SK-N-SH (cell line): ENCODE measurements at regions not wholly inside any gene's neighbourhood (a gene's known extent, or its start where the extent isn't known, plus 50 kb on each side); places are given as distances from the start of the nearest gene placed in this dataset.

Source experiments
- CTCF ChIA-PET: fragments of 300-600, 350-600 bp; formaldehyde crosslinking; extraction: SDS; loops from one replicate; lab custom pipeline; 2021; lab: Yijun Ruan, JAX
- POLR2A ChIA-PET: fragments of 350-600 bp; sonication (Branson Sonifier 250); formaldehyde crosslinking; extraction: SDS; loops from one replicate; lab custom pipeline; 2020; ENCODE audit warnings: antibody characterized with exemption, inconsistent platforms; lab: Yijun Ruan, JAX
- DNase-seq: peaks from one replicate; pipeline ENCODE4 v3.0.0; 2012
- H2AFZ ChIP-seq: fragments of 200-600 bp; sonication (generic); 2 replicates; pipeline ENCODE4 v1.8.1; 2016; ENCODE audit warnings: antibody characterized with exemption, mild to moderate bottlenecking, low read depth
- H3F3A ChIP-seq: fragments of 200-600 bp; sonication (generic); replicated peaks from 2 replicates; pipeline ENCODE3; 2016; ENCODE audit warnings: antibody characterized with exemption, mild to moderate bottlenecking; ENCODE audit not compliant: insufficient read depth
- H3K27ac ChIP-seq, 2 experiments: fragments of 200-500 bp in 1 of 2; fragments of 200-600 bp in 1 of 2; sonication (Bioruptor generic) in 1 of 2; sonication (generic), shearing (Covaris generic) in 1 of 2; 2 replicates each; pipeline versions ENCODE4 v1.5.1 to v1.6.1; 2014 to 2016; ENCODE audit warnings: low read depth in 2 of 2, inconsistent platforms in 1 of 2, low read length in 1 of 2, mild to moderate bottlenecking in 1 of 2, mixed read lengths in 1 of 2
- H3K27me3 ChIP-seq: fragments of 200-600 bp; sonication (generic), shearing (Covaris generic); 2 replicates; pipeline ENCODE4 v1.6.1; 2016; ENCODE audit warnings: mixed run types; ENCODE audit not compliant: insufficient read depth
- H3K36me3 ChIP-seq, 2 experiments: fragments of 200-500 bp in 1 of 2; fragments of 200-600 bp in 1 of 2; sonication (Bioruptor generic) in 1 of 2; sonication (generic) in 1 of 2; replicated peaks in 1 of 2; 2 replicates each; pipeline versions ENCODE3 to v1.5.1; 2014 to 2016; ENCODE audit warnings: low read length in 1 of 2, mild to moderate bottlenecking in 1 of 2; ENCODE audit not compliant: insufficient read depth in 2 of 2, control insufficient read depth in 1 of 2
- H3K4me1 ChIP-seq, 2 experiments: fragments of 200-500 bp in 1 of 2; fragments of 200-600 bp in 1 of 2; sonication (Bioruptor generic) in 1 of 2; sonication (generic), shearing (Covaris generic) in 1 of 2; 2 replicates each; pipeline versions ENCODE4 v1.5.1 to v1.6.1; 2014 to 2016; ENCODE audit warnings: low read depth in 1 of 2, low read length in 1 of 2, mixed run types in 1 of 2; ENCODE audit not compliant: insufficient read depth in 2 of 2, control insufficient read depth in 1 of 2
- H3K4me2 ChIP-seq: fragments of 200-600 bp; sonication (generic), shearing (Covaris generic); 2 replicates; pipeline ENCODE4 v1.6.1; 2017; ENCODE audit warnings: mixed run types
- H3K4me3 ChIP-seq, 2 experiments: fragments of 200-500 bp in 1 of 2; fragments of 200-600 bp in 1 of 2; sonication (Bioruptor generic) in 1 of 2; sonication (generic), shearing (Covaris generic) in 1 of 2; 2 replicates each; pipeline versions ENCODE4 v1.5.1 to v1.8.1; 2014 to 2016; ENCODE audit warnings: low read depth in 2 of 2, inconsistent platforms in 1 of 2, low read length in 1 of 2, mild to moderate bottlenecking in 1 of 2, mixed read lengths in 1 of 2, moderate library complexity in 1 of 2
- H3K79me2 ChIP-seq: fragments of 200-600 bp; sonication (generic); 2 replicates; pipeline ENCODE4 v1.8.1; 2017; ENCODE audit warnings: mild to moderate bottlenecking; ENCODE audit not compliant: insufficient read depth
- H3K9ac ChIP-seq: fragments of 200-600 bp; sonication (generic); 2 replicates; pipeline ENCODE4 v1.6.1; 2017; ENCODE audit warnings: mixed run types
- H3K9me2 ChIP-seq: fragments of 200-600 bp; sonication (generic); 2 replicates; pipeline ENCODE4 v1.6.1; 2017; ENCODE audit warnings: mixed run types
- H3K9me3 ChIP-seq: fragments of 200-600 bp; sonication (generic); 2 replicates; pipeline ENCODE4 v1.6.1; 2017; ENCODE audit warnings: mixed run types, mild to moderate bottlenecking, moderate library complexity
- H4K20me1 ChIP-seq: fragments of 200-600 bp; sonication (generic); 2 replicates; pipeline ENCODE4 v1.6.1; 2017; ENCODE audit warnings: mild to moderate bottlenecking, mixed run types; ENCODE audit not compliant: insufficient read depth
- FOSL2 ChIP-seq: IDR thresholded peaks from 2 replicates; pipeline ENCODE4 v1.4.0; 2012; ENCODE audit warnings: low read depth, mild to moderate bottlenecking, moderate library complexity, borderline replicate concordance
- GABPA ChIP-seq: IDR thresholded peaks from 2 replicates; pipeline ENCODE4 v1.4.0; 2012; ENCODE audit warnings: low read depth, mild to moderate bottlenecking
- JUND ChIP-seq: IDR thresholded peaks from 2 replicates; pipeline ENCODE4 v1.4.0; 2012
- MEF2A ChIP-seq: IDR thresholded peaks from 2 replicates; pipeline ENCODE4 v1.4.0; 2012; ENCODE audit warnings: low read depth, borderline replicate concordance
- NRF1 ChIP-seq: IDR thresholded peaks from 2 replicates; pipeline ENCODE4 v1.6.1; 2012; ENCODE audit warnings: low read depth, mild to moderate bottlenecking, low read length
- RCOR1 ChIP-seq: fragments of 150-350 bp; IDR thresholded peaks from 2 replicates; pipeline ENCODE4 v1.6.1; 2017; ENCODE audit warnings: antibody characterized with exemption, low read length
- RXRA ChIP-seq: IDR thresholded peaks from 2 replicates; pipeline ENCODE4 v1.4.0; 2012; ENCODE audit warnings: low read depth, mild to moderate bottlenecking, borderline replicate concordance
- TAF1 ChIP-seq: IDR thresholded peaks from 2 replicates; pipeline ENCODE4 v1.6.1; 2012; ENCODE audit warnings: low read depth, mild to moderate bottlenecking, low read length, moderate library complexity, borderline replicate concordance
- TEAD4 ChIP-seq: IDR thresholded peaks from 2 replicates; pipeline ENCODE4 v1.4.0; 2012; ENCODE audit warnings: mild to moderate bottlenecking, borderline replicate concordance; ENCODE audit not compliant: insufficient read depth
- USF1 ChIP-seq: IDR thresholded peaks from 2 replicates; pipeline ENCODE4 v1.4.0; 2012; ENCODE audit warnings: low read depth, borderline replicate concordance
- WGBS: methylation state at CpG from one replicate; pipeline ENCODE4 v1.1.6; 2017; ENCODE audit warnings: low lambda C conversion rate; 5-methylcytosine and 5-hydroxymethylcytosine counted together
- TF ChIP-seq, protein P1 (sequence below): fragments of 150-350 bp; IDR thresholded peaks from 2 replicates; pipeline ENCODE4 v1.6.1; 2016; ENCODE audit warnings: mild to moderate bottlenecking, low read depth, low read length
- TF ChIP-seq, protein P2 (sequence below): IDR thresholded peaks from 2 replicates; pipeline ENCODE4 v1.4.0; 2012; ENCODE audit warnings: low read depth
- TF ChIP-seq, protein P3 (sequence below): IDR thresholded peaks from 2 replicates; pipeline ENCODE4 v1.6.1; 2012; ENCODE audit warnings: mild to moderate bottlenecking, low read depth, low read length, moderate library complexity

- DNase-seq: no peak
- Histone ChIP-seq H3K9me3 (no peaks in the 10 kb centered on the region), H3K4me2 (no peak overlapping the region), H3K9me2 (no peaks in the 10 kb centered on the region), H3K4me3 (no peak overlapping the region), H3K79me2 (no peaks in the 10 kb centered on the region), H4K20me1 (no peaks in the 10 kb centered on the region), H3F3A (peaks cover 35% of the 10 kb centered on the region), H3K36me3 (no peaks in the 10 kb centered on the region), H3K9ac (no peak overlapping the region), H3K27ac (no peak overlapping the region), H2AFZ (no peak overlapping the region), H3K27me3 (no peaks in the 10 kb centered on the region), H3K4me1 (peaks cover 0 to 7% of the 10 kb centered on the region in 2 experiments; a peak in 2 of 4 replicates)
- POLR2A ChIA-PET: no interaction called here
- CTCF ChIA-PET: no interaction called here
- no peak for TF ChIP-seq RCOR1
- TF ChIP-seq, protein P1, sequence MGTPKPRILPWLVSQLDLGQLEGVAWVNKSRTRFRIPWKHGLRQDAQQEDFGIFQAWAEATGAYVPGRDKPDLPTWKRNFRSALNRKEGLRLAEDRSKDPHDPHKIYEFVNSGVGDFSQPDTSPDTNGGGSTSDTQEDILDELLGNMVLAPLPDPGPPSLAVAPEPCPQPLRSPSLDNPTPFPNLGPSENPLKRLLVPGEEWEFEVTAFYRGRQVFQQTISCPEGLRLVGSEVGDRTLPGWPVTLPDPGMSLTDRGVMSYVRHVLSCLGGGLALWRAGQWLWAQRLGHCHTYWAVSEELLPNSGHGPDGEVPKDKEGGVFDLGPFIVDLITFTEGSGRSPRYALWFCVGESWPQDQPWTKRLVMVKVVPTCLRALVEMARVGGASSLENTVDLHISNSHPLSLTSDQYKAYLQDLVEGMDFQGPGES: no peak
- no peak for TF ChIP-seq USF1
- TF ChIP-seq RXRA: no peak
- no peak for TF ChIP-seq TAF1
- no peak for TF ChIP-seq MEF2A
- no peak for TF ChIP-seq FOSL2
- TF ChIP-seq TEAD4: no peak
- no peak for TF ChIP-seq GABPA
- TF ChIP-seq JUND: no peak
- WGBS: 97% methylated on average over 6 of the region's 6 CpGs
Observed at GRCh38 chr1:8084913-8085312, 58.8 kb upstream of the ERRFI1 start.

DNA sequence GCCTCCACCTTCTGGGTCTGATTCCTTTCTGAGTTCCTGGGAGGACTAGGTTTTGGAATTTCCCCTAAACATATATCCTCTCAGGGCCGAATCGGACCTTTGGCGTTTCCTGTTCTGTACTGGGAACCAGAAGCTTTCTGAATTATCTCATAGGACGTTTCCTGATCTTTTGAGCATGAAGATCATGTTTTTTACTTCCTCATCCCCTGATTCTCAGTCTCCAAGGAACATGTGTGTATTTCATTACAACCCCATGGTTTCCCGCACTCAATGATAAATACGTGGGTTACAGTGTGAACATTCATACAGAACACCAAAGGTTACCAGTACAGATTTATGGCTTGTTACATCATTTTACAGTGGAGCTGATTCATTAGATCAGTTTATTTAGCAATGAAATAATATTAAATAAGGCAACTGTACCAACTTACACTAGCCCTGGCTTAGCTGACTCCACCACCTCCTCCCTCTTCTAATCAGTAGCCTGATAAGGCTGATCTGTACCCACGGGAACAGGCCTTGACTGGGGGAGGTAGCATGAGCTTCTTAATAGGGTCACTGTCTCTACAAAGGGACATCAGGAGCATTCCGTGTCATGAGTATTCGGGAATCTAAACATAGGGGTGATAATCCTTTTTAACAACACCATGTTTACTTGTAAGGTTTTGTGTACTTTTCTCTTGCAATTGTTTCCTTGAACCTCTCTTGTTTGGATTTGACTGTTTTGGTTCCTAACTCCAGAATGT is 57.8 kb upstream of the ERRFI1 start:
- Histone ChIP-seq H3K4me2 (peak overlapping the region; percentile 30; the same call in 1 of the 2 replicates), H3K9ac (no peak overlapping the region), H3K4me1 (peaks cover 0 to 1% of the 10 kb centered on the region in 2 experiments; a peak in 1 of 4 replicates), H3K27me3 (no peaks in the 10 kb centered on the region), H3F3A (peaks cover 29% of the 10 kb centered on the region), H3K9me2 (no peaks in the 10 kb centered on the region), H3K27ac (peak overlapping the region in 1 of 2 experiments; percentile 72; a peak in 2 of 4 replicates), H3K36me3 (no peaks in the 10 kb centered on the region), H4K20me1 (no peaks in the 10 kb centered on the region), H3K9me3 (no peaks in the 10 kb centered on the region), H2AFZ (peak overlapping the region; percentile 79; the same call in 1 of the 2 replicates), H3K79me2 (no peaks in the 10 kb centered on the region), H3K4me3 (no peak overlapping the region)
- POLR2A ChIA-PET: no interaction called here
- CTCF ChIA-PET: no interaction called here
- WGBS: 50% methylated on average over 9 of the region's 9 CpGs
- TF ChIP-seq NRF1 (no peak), JUND (no peak), RCOR1 (no peak)
- TF ChIP-seq, protein P1: no peak
- TF ChIP-seq, protein P2, sequence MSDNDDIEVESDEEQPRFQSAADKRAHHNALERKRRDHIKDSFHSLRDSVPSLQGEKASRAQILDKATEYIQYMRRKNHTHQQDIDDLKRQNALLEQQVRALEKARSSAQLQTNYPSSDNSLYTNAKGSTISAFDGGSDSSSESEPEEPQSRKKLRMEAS: no peak
- TF ChIP-seq, protein P3, sequence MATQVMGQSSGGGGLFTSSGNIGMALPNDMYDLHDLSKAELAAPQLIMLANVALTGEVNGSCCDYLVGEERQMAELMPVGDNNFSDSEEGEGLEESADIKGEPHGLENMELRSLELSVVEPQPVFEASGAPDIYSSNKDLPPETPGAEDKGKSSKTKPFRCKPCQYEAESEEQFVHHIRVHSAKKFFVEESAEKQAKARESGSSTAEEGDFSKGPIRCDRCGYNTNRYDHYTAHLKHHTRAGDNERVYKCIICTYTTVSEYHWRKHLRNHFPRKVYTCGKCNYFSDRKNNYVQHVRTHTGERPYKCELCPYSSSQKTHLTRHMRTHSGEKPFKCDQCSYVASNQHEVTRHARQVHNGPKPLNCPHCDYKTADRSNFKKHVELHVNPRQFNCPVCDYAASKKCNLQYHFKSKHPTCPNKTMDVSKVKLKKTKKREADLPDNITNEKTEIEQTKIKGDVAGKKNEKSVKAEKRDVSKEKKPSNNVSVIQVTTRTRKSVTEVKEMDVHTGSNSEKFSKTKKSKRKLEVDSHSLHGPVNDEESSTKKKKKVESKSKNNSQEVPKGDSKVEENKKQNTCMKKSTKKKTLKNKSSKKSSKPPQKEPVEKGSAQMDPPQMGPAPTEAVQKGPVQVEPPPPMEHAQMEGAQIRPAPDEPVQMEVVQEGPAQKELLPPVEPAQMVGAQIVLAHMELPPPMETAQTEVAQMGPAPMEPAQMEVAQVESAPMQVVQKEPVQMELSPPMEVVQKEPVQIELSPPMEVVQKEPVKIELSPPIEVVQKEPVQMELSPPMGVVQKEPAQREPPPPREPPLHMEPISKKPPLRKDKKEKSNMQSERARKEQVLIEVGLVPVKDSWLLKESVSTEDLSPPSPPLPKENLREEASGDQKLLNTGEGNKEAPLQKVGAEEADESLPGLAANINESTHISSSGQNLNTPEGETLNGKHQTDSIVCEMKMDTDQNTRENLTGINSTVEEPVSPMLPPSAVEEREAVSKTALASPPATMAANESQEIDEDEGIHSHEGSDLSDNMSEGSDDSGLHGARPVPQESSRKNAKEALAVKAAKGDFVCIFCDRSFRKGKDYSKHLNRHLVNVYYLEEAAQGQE: no peak
- DNase-seq: no peak
